Stromal cell of bone marrow (primary cell): ENCODE measurements at regions not wholly inside any gene's neighbourhood (a gene's known extent, or its start where the extent isn't known, plus 50 kb on each side); places are given as distances from the start of the nearest gene placed in this dataset.
"Not testable (repeated sequence)": the region's sequence is repeated elsewhere in the genome, so short reads cannot be mapped to it uniquely, and the experiment has no call there.

Source experiments
- DNase-seq: peaks from one replicate; pipeline ENCODE4 v3.0.0-alpha.2; 2012; ENCODE audit warnings: low read depth

DNA sequence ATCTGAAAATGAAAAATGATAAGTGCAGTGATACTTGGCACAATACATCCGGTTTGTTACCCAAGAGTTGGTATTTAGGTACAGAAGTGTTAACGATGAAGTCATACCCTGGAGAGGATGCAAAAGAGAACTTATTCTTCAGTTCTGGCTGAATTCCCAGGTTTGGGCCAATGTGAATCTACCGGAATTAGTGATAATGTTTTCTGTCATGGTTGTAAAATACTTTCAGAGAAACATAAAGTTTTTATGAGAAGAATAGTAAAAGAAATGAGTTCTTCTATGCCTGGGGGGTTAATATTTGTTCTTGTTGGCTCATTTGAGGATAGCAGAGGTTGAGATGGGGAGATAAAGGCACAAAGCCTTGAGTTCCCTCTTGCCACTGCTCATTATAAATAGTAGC lies 509.9 kb upstream of the POU3F2 start:
- no peak for DNase-seq

GRCh38 chr6:98325366-98325765 lies 509.0 kb upstream of the POU3F2 start:
- DNase-seq, result no peak

GRCh38 chr6:98333273-98333672 lies 501.1 kb upstream of the POU3F2 start:
- DNase-seq, result no peak

GRCh38 chr6:98335594-98335993 lies 498.8 kb upstream of the POU3F2 start:
- DNase-seq, result no peak

DNA sequence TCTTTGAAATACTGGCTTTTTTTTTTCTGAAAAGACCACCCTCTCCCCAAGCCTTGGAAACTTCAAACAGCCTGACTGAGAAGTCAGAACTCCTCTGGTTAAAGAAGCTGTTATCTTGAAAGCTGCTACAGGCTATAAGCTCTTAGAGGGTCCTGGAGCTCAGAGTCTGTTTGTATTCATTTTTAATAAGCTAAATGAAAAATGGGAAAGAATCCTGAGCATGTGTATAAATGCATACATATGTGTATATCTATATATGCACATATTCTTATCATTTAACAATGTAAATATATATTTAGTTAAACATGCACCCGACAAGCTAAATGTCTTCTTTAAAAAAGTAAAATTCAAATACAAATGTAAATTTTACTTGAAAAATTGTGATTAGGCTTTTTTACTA lies 494.9 kb upstream of the POU3F2 start:
- no peak for DNase-seq

DNA sequence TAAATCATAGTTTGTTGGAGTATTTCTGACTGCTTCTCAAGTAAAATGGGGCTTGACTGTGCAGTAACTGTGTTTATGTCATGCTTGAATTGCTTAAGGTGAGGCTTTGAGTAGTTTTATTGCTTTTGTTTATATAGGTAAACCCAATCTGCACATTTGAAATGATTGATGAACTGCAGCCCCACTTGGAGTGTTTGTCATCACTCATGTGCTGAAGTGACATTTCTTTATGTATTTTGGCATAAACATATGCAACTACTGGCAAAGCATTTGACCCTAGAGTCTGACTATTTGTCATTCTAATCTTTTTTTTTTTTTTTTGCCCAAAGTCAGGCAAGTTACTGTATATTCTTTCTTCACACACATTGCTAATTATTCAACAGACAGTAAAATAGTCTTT lies 491.4 kb upstream of the POU3F2 start:
- DNase-seq, result no peak

DNA sequence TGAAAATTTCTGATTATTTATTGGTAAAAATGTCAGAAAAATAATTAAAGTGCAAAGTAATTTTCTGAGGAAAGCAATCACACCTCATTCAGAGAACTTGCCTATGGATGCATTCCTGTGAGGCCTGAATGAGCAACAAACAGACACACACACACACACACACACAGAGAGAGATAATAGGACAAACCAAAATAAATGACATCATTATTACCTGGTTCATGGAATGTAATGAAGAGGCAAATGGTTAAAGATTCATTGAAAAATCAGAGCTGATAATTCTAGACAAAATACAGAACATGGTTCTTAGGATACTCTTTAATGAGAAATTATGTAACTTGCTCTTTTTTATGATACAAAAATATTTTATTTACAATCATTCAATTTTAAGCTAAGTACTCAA lies 490.6 kb upstream of the POU3F2 start:
- DNase-seq, result no peak

DNA sequence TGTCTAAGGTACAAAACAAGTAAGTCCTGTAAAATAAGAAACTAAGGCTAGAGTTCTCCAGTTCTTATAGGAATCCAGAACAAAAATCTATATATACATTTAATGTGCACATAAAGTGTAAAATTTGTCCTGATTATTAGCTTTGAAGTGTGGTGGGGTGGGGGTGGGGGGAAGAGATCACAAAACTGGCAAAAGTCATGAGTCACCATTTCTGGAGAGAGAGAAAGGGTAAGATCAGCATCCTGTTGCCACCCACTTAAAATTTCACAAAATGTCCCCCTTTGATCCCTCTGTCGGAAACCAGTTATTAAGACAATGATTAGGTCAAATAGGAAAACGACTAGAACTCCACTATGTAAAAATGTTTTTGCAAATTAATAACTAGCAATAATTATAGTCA lies 482.0 kb upstream of the POU3F2 start:
- DNase-seq, result no peak

DNA sequence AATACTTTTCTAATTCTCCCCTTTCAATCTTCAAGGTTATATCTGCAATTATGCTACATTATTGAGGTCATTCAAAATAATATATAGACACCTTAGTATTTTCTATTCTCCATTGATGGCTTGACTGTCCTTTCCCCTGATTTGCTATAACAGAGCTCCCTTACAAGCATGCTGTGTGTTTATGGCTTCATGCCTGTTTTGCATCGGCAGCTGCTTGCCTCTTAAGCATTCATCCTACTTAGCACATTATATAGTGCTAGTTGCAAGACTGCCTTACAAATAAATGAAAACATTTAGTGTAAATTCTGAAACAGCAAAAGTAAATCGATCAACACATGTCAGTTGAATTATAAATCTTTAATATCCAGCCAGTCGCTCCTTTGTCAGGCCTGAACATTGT lies 476.2 kb upstream of the POU3F2 start:
- no peak for DNase-seq

DNA sequence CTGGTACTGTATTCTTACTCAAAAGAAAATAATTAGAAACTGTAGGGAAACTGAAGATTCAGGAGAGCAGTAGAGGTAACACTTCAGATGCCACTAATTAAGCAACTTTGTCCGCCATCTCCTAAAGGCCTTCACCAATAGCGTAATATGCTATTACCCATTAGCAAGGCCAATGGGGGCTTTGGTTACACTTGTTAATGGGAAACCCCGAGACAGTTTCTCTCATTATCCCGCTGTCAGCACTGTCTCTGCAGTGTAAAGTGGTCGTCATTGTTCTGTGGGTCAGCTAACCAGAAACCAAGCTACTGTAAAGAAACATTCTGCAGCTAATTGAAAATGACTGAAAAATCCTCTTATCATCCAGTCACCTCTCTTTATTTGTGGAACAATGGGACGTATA lies 468.0 kb upstream of the POU3F2 start:
- no peak for DNase-seq

DNA sequence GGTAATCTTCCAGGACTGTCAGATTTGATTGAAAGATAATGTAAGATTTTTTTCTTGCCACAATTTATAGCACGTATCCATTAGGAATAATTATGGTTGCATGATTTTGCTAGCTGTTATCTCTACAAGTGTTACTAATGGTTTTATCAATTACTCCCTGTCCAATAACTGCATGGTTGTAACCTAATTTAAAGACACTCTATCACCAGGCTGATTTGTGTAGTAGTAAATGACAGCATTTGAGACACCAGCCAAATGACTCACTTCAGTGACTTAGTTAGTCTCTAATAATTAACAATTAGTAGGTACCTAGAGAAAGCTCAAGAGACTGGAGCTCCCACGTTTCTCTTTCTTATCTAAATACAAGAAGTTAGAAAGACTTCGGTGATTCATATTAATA lies 453.8 kb upstream of the POU3F2 start:
- no peak for DNase-seq

- DNase-seq, result no peak
These were observed 452.1 kb upstream of the POU3F2 start for GRCh38 chr6:98382246-98382645.

DNA sequence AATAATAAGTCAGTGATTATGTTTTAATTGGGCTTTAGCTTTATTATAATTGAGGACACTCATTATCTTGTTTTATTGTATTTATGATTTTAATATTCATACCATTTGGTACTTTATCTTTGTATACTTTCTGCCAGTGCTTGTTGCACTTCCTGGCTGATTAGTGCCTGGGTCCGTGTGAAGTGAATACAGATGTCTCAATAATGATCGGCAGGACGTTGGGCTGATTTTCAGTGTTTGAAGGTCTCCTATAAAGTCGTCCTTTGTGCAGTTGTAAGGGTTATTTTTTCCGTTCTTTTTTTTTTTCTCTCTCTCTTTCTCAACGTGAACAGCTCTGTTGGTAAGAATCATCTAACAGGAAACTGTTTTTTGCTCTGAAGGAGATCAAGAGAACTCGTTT lies 450.0 kb upstream of the POU3F2 start:
- DNase-seq, result no peak

DNA sequence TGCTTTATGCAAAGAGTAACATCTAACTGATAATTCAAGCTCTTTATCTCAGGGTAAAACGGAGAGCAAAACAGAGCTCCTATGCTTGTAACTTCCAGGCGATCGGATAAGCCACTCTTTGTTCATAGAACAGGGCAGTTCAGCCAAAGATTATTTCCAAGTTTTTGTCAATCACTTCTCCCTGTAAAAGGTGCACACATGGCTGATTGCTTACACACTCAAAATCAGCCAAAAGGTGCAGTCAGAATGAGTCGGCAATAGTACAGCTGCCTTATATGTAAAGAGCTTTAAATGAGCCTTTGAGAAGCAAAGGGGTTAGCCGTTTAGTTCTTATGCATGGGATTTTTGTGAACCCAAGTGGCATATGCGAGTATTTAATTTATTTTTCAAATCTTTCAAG lies 449.6 kb upstream of the POU3F2 start:
- no peak for DNase-seq

- no peak for DNase-seq
These were observed 438.7 kb upstream of the POU3F2 start for GRCh38 chr6:98395610-98396166.

GRCh38 chr6:98416027-98416426 lies 418.3 kb upstream of the POU3F2 start:
- DNase-seq, result no peak

GRCh38 chr6:98416497-98417158 lies 417.7 kb upstream of the POU3F2 start:
- DNase-seq, result not testable (repeated sequence)

DNA sequence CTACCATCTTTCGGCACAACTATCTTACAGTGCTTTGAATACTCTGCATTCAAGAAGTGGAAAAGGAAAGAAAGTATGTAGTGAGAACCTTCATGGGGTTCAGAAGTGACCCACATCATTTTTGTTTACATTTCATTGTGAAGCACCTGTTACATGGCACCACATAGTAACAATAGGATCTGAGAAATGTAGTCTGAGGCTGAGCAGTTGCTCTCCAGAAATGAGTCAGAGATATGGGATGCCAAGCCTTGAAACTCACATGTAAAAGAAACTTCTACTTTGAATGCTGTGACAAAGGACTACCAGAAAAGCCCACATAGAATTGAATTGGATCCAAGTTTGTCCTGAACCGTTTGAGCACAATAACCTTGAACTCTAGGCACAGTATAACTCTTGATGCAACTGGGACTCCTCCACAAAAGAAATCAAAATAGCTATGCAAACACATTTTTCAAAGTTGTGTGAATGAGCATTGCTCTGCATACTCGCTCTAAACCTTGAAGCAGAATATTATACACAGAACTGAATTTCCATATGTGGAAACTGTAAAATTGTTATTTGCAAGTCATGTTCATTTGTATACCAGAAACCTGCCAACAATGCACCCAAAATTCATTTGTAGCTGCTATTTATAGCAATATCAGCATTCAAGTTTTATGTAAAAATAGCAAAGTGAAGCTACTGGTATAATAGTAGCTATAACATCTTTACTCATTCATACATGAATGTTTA lies 400.9 kb upstream of the POU3F2 start:
- DNase-seq, result no peak

- DNase-seq, result no peak
These were observed 390.7 kb upstream of the POU3F2 start for GRCh38 chr6:98443633-98444032.

DNA sequence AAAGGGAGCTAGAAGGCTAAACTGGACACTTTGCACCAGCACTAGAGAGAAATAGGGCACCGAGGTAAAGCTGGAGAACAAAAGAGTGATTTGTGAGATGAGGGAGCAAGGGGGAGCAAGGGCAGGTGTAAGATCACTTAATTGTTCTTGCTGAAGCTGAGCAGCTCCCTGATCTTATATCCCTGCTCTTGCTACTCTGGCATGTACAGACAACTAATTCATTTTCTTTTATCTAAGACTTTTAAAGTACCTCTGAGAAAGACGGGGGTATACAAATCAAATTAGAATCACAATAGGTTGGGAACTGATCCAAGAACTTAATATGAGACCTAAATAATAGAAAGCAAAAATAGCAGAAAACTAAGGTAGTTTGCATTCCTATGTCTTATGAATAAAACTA lies 381.7 kb upstream of the POU3F2 start:
- no peak for DNase-seq

- DNase-seq, result no peak
These were observed 379.5 kb upstream of the POU3F2 start for GRCh38 chr6:98454809-98455322.

DNA sequence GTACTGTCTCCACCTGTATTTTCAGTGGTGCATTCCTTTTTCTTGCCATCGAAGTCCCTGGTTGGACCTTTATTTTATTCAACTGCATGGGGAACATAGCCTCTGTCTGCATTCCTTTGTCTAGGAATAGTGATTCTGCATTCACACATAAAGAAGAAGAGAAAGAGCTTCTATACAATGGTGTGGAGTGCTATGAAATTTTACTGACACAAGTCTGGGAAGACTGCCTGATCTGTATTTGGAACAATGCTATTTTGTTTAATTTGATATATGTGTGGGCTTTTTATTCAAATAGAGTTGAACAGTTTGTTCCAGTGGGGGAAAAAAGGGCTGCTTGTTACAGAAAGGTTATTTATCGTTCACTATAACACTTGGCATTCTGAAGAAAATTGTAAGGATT lies 375.7 kb upstream of the POU3F2 start:
- no peak for DNase-seq
